Mucosa of descending colon (tissue), 3 donors: ENCODE measurements at regions not wholly inside any gene's neighbourhood (a gene's known extent, or its start where the extent isn't known, plus 50 kb on each side); places are given as distances from the start of the nearest gene placed in this dataset.

ENCODE experiments used
- ATAC-seq: fragments of 200-7000 bp; cut with Tn5 transposase; one replicate; pipeline ENCODE4 v1.9.1; 2020; ENCODE audit warnings: mild to moderate bottlenecking, moderate library complexity
- DNase-seq, 3 donors: peaks; one replicate each; pipeline ENCODE4 v3.0.0-alpha.2; 2020
- H3K36me3 ChIP-seq: fragments of 200-600 bp; one replicate; pipeline ENCODE4 v1.8.0; 2021; ENCODE audit warnings: low read depth, mild to moderate bottlenecking
- H3K4me1 ChIP-seq: fragments of 200-600 bp; one replicate; pipeline ENCODE4 v1.8.0; 2021; ENCODE audit warnings: low read depth, mild to moderate bottlenecking
- H3K4me3 ChIP-seq: fragments of 200-600 bp; one replicate; pipeline ENCODE4 v1.8.0; 2021; ENCODE audit warnings: mild to moderate bottlenecking
- H3K9me3 ChIP-seq: fragments of 200-600 bp; one replicate; pipeline ENCODE4 v1.8.0; 2021; ENCODE audit warnings: mild to moderate bottlenecking
- intact Hi-C, 2 donors: fragments of 100-400 bp; cut with DNase I in 1 of 2; cut with micrococcal nuclease in 1 of 2; formaldehyde crosslinking; loops; one replicate each; pipeline versions ENCODE4 v1.11.0 to v1.11.1; 2022; cut with DNase I, micrococcal nuclease
- TF ChIP-seq, protein P1 (sequence below): fragments of 200-600 bp; IDR thresholded peaks from one replicate; pipeline ENCODE4 v1.8.0; 2022; ENCODE audit warnings: antibody characterized with exemption, mild to moderate bottlenecking
- donor health status: DM: no; HTN: no; CAD: no; lungs with moderate emphysema.
- donor health status: DM: no; HTN: no; CAD: no.
- donor health status: DM: no; HTN: yes; CAD: no.

DNA sequence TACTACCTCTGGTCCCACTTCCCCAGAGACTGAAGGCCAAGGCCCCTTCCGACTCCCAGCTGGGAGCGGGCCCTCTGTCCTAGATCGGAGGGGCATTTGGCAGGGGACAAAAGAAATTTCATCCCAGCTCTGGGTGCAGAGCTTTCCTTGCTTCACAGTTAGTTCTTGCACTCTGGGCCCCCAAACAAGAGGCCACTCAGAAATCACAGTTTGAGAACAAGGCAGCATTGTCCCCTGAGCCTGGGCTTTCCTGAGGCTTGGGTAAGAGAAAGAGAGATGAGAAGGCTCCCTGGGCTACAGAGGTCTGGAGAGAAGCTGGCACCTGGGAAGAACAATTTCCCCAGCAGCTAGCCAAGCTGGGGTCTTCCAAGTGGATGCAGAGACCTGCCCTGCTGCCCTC, 71.8 kb upstream of the NCAM1 start:
- DNase-seq (no peak), ATAC-seq (no peak)
- intact Hi-C loops = no loop called here
- Histone ChIP-seq H3K36me3 (no peaks in the 10 kb centered on the region), H3K4me3 (no peak overlapping the region), H3K4me1 (no peaks in the 10 kb centered on the region), H3K9me3 (no peaks in the 10 kb centered on the region)
- TF ChIP-seq, protein P1, sequence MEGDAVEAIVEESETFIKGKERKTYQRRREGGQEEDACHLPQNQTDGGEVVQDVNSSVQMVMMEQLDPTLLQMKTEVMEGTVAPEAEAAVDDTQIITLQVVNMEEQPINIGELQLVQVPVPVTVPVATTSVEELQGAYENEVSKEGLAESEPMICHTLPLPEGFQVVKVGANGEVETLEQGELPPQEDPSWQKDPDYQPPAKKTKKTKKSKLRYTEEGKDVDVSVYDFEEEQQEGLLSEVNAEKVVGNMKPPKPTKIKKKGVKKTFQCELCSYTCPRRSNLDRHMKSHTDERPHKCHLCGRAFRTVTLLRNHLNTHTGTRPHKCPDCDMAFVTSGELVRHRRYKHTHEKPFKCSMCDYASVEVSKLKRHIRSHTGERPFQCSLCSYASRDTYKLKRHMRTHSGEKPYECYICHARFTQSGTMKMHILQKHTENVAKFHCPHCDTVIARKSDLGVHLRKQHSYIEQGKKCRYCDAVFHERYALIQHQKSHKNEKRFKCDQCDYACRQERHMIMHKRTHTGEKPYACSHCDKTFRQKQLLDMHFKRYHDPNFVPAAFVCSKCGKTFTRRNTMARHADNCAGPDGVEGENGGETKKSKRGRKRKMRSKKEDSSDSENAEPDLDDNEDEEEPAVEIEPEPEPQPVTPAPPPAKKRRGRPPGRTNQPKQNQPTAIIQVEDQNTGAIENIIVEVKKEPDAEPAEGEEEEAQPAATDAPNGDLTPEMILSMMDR = no peak

DNA sequence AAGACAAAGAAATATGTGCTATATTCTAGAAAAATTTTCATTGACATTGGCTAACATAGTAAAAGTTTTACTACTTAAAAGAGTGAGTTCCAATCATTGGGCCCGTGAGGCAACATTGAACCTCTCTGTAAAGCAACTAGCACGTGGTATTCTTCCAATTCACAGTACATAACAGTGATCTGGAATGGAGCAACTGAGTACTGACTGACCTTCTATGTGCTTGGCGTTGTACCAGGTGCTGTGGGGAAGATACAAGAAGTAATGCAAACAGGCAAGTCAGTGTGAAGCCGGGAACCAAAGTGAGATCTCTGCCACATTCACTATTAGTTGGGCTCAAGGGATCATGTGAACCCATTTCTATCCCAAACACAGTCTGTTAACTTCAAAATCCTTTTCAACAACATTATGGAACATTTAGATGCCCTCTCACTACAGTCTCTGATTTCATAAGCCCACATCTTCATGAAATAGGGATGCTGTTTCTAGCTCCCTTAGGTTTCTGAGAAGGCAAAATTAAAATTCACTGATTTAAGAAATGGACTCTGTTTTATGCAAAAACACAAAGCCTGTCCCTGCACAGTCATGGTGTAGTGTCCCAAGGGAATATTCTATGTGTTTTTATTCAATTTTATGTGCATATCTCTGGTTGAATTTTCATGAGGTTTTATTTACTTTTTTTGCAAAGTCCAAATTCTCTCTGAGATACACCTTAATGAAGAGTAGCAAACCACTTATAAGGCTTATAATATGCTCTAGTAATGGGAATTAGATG, 61.8 kb upstream of the NCAM1 start:
- Histone ChIP-seq H3K4me3 (no peak overlapping the region), H3K9me3 (no peaks in the 10 kb centered on the region), H3K36me3 (no peaks in the 10 kb centered on the region), H3K4me1 (no peaks in the 10 kb centered on the region)
- ATAC-seq (no peak), DNase-seq (no peak)
- intact Hi-C loops = no loop called here
- TF ChIP-seq, protein P1 = no peak

GRCh38 chr11:112901924-112902323, 59.3 kb upstream of the NCAM1 start:
- intact Hi-C loops = no loop called here
- Histone ChIP-seq H3K9me3 (no peaks in the 10 kb centered on the region), H3K4me3 (no peak overlapping the region), H3K36me3 (no peaks in the 10 kb centered on the region), H3K4me1 (no peaks in the 10 kb centered on the region)
- DNase-seq (no peak), ATAC-seq (no peak)
- TF ChIP-seq, protein P1 = no peak

- no peak overlapping the region for H3K4me3 ChIP-seq
- ATAC-seq = no peak
- no peak for DNase-seq
- H3K36me3 ChIP-seq = no peaks in the 10 kb centered on the region
- H3K4me1 ChIP-seq = no peaks in the 10 kb centered on the region
- TF ChIP-seq, protein P1 = no peak
- H3K9me3 ChIP-seq = no peaks in the 10 kb centered on the region
- intact Hi-C loops = no loop called here
Measured at GRCh38 chr11:112902361-112903011, 58.7 kb upstream of the NCAM1 start.

- TF ChIP-seq, protein P1 = no peak
- ATAC-seq (no peak), DNase-seq (no peak)
- Histone ChIP-seq H3K9me3 (no peaks in the 10 kb centered on the region), H3K4me1 (no peaks in the 10 kb centered on the region), H3K36me3 (no peaks in the 10 kb centered on the region), H3K4me3 (no peak overlapping the region)
- intact Hi-C loops = no loop called here
Measured at GRCh38 chr11:112903340-112903739, 57.9 kb upstream of the NCAM1 start.
